HCT116 (cell line): ENCODE measurements at regions not wholly inside any gene's neighbourhood (a gene's known extent, or its start where the extent isn't known, plus 50 kb on each side); places are given as distances from the start of the nearest gene placed in this dataset.
"Not testable (repeated sequence)": the region's sequence is repeated elsewhere in the genome, so short reads cannot be mapped to it uniquely, and the experiment has no call there.

ENCODE experiments used
- ATAC-seq: fragments of 200-7000 bp; cut with Tn5 transposase; 2 replicates; pipeline ENCODE4 v1.9.1; 2020; ENCODE audit warnings: mild to moderate bottlenecking, moderate library complexity
- BruUV-seq: library from RNA; stranded (reverse); fragments of 400-500 nt; replicated peaks from 2 replicates; lab custom pipeline; 2021; lab: Mats Ljungman, UMichigan
- CTCF ChIA-PET: fragments of 300-600 bp; sonication (Branson Sonifier 250); formaldehyde crosslinking; loops from one replicate; lab custom pipeline; 2021; ENCODE audit warnings: antibody characterized with exemption; lab: Charles Lee
- POLR2A ChIA-PET: fragments of 300-600, 350-600 bp; sonication (Branson Sonifier 250); formaldehyde crosslinking; loops from one replicate; lab custom pipeline; 2021; ENCODE audit warnings: antibody characterized with exemption; lab: Charles Lee
- RAD21 ChIA-PET, 2 experiments: fragments of 300-600 bp; sonication (Branson Sonifier 250); formaldehyde crosslinking; loops; one replicate each; lab custom pipeline; 2023; ENCODE audit warnings: low total read pairs in 2 of 2; ENCODE audit not compliant: uncharacterized antibody in 2 of 2, unreplicated experiment in 2 of 2, low non-redundant PET in 1 of 2; lab: Charles Lee
- DNase-seq: peaks from one replicate; pipeline ENCODE4 v3.0.0-alpha.2; 2010; ENCODE audit warnings: low read depth, low spot score
- H2AFZ ChIP-seq: fragments of 200-600 bp; shearing (Covaris generic), sonication (generic); 2 replicates; pipeline ENCODE4 v1.6.1; 2017; ENCODE audit warnings: low read depth, mixed run types, mixed read lengths, antibody characterized with exemption, low read length; ENCODE audit not compliant: poor library complexity, severe bottlenecking
- H3K27ac ChIP-seq: 2 replicates; pipeline ENCODE4 v1.5.1; 2012; ENCODE audit warnings: low read depth, low read length
- H3K27me3 ChIP-seq: fragments of 200-600 bp; sonication (generic); 2 replicates; pipeline ENCODE4 v1.6.1; 2016; ENCODE audit warnings: mixed run types, low read length, mixed read lengths; ENCODE audit not compliant: insufficient read depth
- H3K36me3 ChIP-seq, 2 experiments: fragments of 200-500 bp in 1 of 2; fragments of 200-600 bp in 1 of 2; sonication (Bioruptor generic) in 1 of 2; sonication (generic) in 1 of 2; 2 replicates each; pipeline versions ENCODE4 v1.5.1 to v1.6.1; 2014 to 2016; ENCODE audit warnings: low read length in 2 of 2, inconsistent platforms in 1 of 2, mixed read lengths in 1 of 2, mixed run types in 1 of 2; ENCODE audit not compliant: insufficient read depth in 2 of 2, control insufficient read depth in 1 of 2
- H3K4me1 ChIP-seq, 2 experiments: fragments of 200-600 bp in 1 of 2; sonication (generic) in 1 of 2; 2 replicates each; pipeline versions ENCODE4 v1.5.1 to v1.6.1; 2012 to 2017; ENCODE audit warnings: low read length in 2 of 2, inconsistent platforms in 1 of 2, mild to moderate bottlenecking in 1 of 2, mixed read lengths in 1 of 2, mixed run types in 1 of 2, moderate library complexity in 1 of 2; ENCODE audit not compliant: insufficient read depth in 2 of 2, control insufficient read depth in 1 of 2
- H3K4me2 ChIP-seq: fragments of 200-600 bp; sonication (generic); 2 replicates; pipeline ENCODE4 v1.6.1; 2017; ENCODE audit warnings: mixed run types, low read length, mixed read lengths
- H3K4me3 ChIP-seq, 2 experiments: fragments of 200-600 bp in 1 of 2; sonication (generic) in 1 of 2; replicated peaks in 1 of 2; 2 replicates each; pipeline ENCODE4 v1.5.1; 2011 to 2016; ENCODE audit warnings: low read length in 2 of 2, control low read depth in 1 of 2, low read depth in 1 of 2, mild to moderate bottlenecking in 1 of 2, mixed read lengths in 1 of 2, mixed run types in 1 of 2
- H3K79me2 ChIP-seq: fragments of 200-600 bp; sonication (generic); 2 replicates; pipeline ENCODE4 v1.6.1; 2017; ENCODE audit warnings: mild to moderate bottlenecking, mixed run types, low read length, moderate library complexity, mixed read lengths; ENCODE audit not compliant: insufficient read depth
- H3K9ac ChIP-seq: fragments of 200-600 bp; sonication (generic); 2 replicates; pipeline ENCODE4 v1.6.1; 2016; ENCODE audit warnings: low read length, mixed read lengths
- H3K9me2 ChIP-seq: fragments of 200-600 bp; sonication (generic), shearing (Covaris generic); 2 replicates; pipeline ENCODE4 v1.6.1; 2017; ENCODE audit warnings: mixed run types, mild to moderate bottlenecking, moderate library complexity; ENCODE audit not compliant: insufficient read depth
- H3K9me3 ChIP-seq, 2 experiments: fragments of 200-500 bp in 1 of 2; fragments of 200-600 bp in 1 of 2; sonication (Bioruptor generic) in 1 of 2; sonication (generic) in 1 of 2; 2 replicates each; pipeline ENCODE4 v1.6.1; 2014 to 2017; ENCODE audit warnings: low read length in 2 of 2, mixed read lengths in 2 of 2, inconsistent platforms in 1 of 2, low read depth in 1 of 2, mild to moderate bottlenecking in 1 of 2, mixed run types in 1 of 2, moderate library complexity in 1 of 2; ENCODE audit not compliant: control insufficient read depth in 1 of 2, insufficient read depth in 1 of 2
- H4K20me1 ChIP-seq: fragments of 200-600 bp; sonication (generic), shearing (Covaris generic); 2 replicates; pipeline ENCODE4 v1.6.1; 2017; ENCODE audit warnings: mixed run types, mild to moderate bottlenecking, moderate library complexity; ENCODE audit not compliant: insufficient read depth
- CBX3 ChIP-seq: IDR thresholded peaks from 2 replicates; pipeline ENCODE4 v1.6.1; 2012; ENCODE audit warnings: low read depth
- CEBPB ChIP-seq: IDR thresholded peaks from 2 replicates; pipeline ENCODE4 v1.6.1; 2012; ENCODE audit warnings: low read depth
- CTCF ChIP-seq, 3 experiments: fragments of 200-600 bp in 1 of 3; sonication (generic) in 1 of 3; IDR thresholded peaks in 2 of 3; conservative IDR thresholded peaks in 1 of 3; 2 replicates each; pipeline ENCODE4 v1.5.1; 2012 to 2017; ENCODE audit warnings: low read depth in 2 of 3, low read length in 2 of 3, antibody characterized with exemption in 1 of 3, borderline replicate concordance in 1 of 3, control low read depth in 1 of 3, mild to moderate bottlenecking in 1 of 3, mixed read lengths in 1 of 3, mixed run types in 1 of 3, moderate library complexity in 1 of 3; ENCODE audit not compliant: insufficient read depth in 1 of 3
- POLR2AphosphoS5 ChIP-seq: IDR thresholded peaks from 2 replicates; pipeline ENCODE4 v1.6.1; 2011; ENCODE audit warnings: mild to moderate bottlenecking, low read depth, low read length, moderate library complexity
- RAD21 ChIP-seq: IDR thresholded peaks from 2 replicates; pipeline ENCODE4 v1.6.1; 2012; ENCODE audit warnings: low read depth, mild to moderate bottlenecking
- REST ChIP-seq: IDR thresholded peaks from 2 replicates; pipeline ENCODE4 v1.6.1; 2012; ENCODE audit warnings: low read depth
- SRF ChIP-seq: IDR thresholded peaks from 2 replicates; pipeline ENCODE4 v1.6.1; 2012; ENCODE audit warnings: low read depth
- intact Hi-C: fragments of 100-400 bp; cut with micrococcal nuclease; formaldehyde crosslinking; loops from 2 replicates; pipeline ENCODE4 v1.10.0; 2022

GRCh38 chr5:135260108-135260507, 138.9 kb downstream of the MACROH2A1 start:
- ATAC-seq, H3K4me2 ChIP-seq, H3K36me3 ChIP-seq, CTCF ChIA-PET, H3K4me3 ChIP-seq, H4K20me1 ChIP-seq, DNase-seq, BruUV-seq, H2AFZ ChIP-seq, H3K27ac ChIP-seq, H3K9me3 ChIP-seq, intact Hi-C loops, POLR2A ChIA-PET, H3K79me2 ChIP-seq, H3K9ac ChIP-seq, H3K27me3 ChIP-seq, RAD21 ChIA-PET, H3K9me2 ChIP-seq: not testable (repeated sequence)
- peaks cover 10 to 34% of the 10 kb centered on the region in 2 experiments for H3K4me1 ChIP-seq

- H3K27ac ChIP-seq, result no peak overlapping the region
- ChIA-PET CTCF (no interaction called here), RAD21 (no interaction called here), POLR2A (no interaction called here)
- H3K4me1 ChIP-seq, result peaks cover 3 to 7% of the 10 kb centered on the region in 2 experiments; a peak in 3 of 4 replicates
- H3K36me3 ChIP-seq, result no peaks in the 10 kb centered on the region
- H3K27me3 ChIP-seq, result no peaks in the 10 kb centered on the region
- H3K9me3 ChIP-seq, result no peaks in the 10 kb centered on the region
- intact Hi-C loops, result no loop called here
- BruUV-seq, result no TSS peak
- no peak overlapping the region for H2AFZ ChIP-seq
- no peaks in the 10 kb centered on the region for H4K20me1 ChIP-seq
- no peak overlapping the region for H3K4me3 ChIP-seq
- ATAC-seq (peak; percentile 65), DNase-seq (no peak)
- no peaks in the 10 kb centered on the region for H3K9me2 ChIP-seq
- no peak overlapping the region for H3K4me2 ChIP-seq
- TF ChIP-seq REST, result no peak
- TF ChIP-seq CBX3, result no peak
- peak; percentile 29; the same call in 1 of the 2 replicates for TF ChIP-seq RAD21
- no peak for TF ChIP-seq CEBPB
- TF ChIP-seq POLR2AphosphoS5, result no peak
- no peak for TF ChIP-seq CTCF (IDR thresholded peaks at IDR 0.05 in 2 of 3, conservative IDR thresholded peaks at IDR 0.05 in 1 of 3; ENCODE audit: borderline replicate concordance in 1 of 3, insufficient read depth in 1 of 3, low read depth in 2 of 3, low read length in 2 of 3)
- no peak for TF ChIP-seq SRF
- H3K9ac ChIP-seq, result no peak overlapping the region
- H3K79me2 ChIP-seq, result no peaks in the 10 kb centered on the region
Observed at GRCh38 chr5:135255461-135256178, 143.4 kb downstream of the MACROH2A1 start.
